Activated CD4-positive, CD25-positive, alpha-beta regulatory T cell (primary cell): ENCODE measurements at regions not wholly inside any gene's neighbourhood (a gene's known extent, or its start where the extent isn't known, plus 50 kb on each side); places are given as distances from the start of the nearest gene placed in this dataset.
"Not testable (repeated sequence)": the region's sequence is repeated elsewhere in the genome, so short reads cannot be mapped to it uniquely, and the experiment has no call there.

Experiments used
- DNase-seq, 4 experiments: peaks; one replicate each; lab custom pipeline; 2025; lab: John Stamatoyannopoulos, UW

DNA sequence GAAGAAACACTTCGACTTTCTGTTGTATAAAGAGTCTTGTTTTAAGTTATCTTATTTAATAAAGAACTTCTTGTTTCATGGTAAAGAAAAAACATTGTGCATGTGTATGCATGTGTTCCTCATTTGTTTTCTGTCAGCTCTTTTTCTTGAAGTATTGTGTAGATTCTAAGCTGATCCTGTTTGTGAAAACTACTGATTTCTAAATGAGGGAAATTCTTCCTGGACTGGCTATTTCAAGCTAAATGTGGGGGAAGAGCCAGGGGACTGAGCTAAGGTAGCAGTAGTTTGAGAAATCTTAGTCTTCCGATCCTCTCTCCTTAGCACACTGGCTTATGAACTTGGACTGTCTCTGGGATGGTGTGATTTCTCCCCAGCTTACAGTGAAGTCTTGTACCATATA is 56.4 kb upstream of the RBMS1 start:
- DNase-seq, result no peak

DNA sequence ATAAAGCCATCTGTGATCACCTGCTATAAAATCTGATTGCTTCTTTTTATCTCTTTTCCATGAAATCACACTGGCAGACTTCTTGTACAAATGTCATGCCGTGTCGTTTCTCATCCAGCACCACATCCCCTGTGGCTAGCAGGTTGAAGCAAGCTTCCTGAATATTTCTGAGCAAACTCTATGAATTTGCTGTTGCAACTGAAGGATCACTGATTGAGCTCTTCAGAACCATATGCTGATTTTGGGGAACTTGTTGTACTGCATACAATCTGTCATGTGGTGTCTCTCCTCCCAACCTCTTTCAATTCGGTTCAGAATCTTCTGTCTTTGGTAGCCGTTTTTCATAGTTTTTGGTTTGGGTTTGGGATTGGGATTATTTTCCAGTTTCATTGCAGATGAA is 57.7 kb upstream of the RBMS1 start:
- DNase-seq, result no peak

DNA sequence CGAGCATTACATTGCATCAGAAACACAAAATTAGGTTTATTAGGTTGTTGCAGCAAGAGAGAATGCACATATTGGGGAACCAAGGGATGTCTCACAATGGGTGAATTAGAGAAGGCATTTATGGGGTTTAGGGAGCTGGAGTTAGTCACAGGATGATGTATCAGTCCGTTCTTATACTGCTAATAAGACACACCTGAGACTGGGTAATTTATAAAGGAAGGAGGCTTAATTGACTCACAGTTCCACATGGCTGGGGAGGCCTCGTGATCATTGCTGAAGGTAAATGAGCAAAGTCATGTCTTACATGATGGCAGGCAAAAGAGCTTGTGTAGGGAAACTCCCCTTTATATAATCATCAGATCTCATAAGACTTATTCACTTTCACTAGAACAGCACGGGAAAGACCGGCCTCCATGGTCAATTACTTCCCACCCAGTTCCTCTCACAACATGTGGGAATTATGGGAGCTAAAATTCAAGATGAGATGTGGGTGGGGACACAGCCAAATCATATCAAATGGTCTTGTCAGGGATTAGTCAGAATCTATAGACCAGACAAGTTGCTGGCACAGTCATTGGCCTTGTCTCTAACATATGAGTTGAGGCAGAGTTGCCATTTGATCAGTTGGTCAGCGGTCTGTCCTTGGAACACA is 61.9 kb upstream of the RBMS1 start:
- DNase-seq, result no peak

DNA sequence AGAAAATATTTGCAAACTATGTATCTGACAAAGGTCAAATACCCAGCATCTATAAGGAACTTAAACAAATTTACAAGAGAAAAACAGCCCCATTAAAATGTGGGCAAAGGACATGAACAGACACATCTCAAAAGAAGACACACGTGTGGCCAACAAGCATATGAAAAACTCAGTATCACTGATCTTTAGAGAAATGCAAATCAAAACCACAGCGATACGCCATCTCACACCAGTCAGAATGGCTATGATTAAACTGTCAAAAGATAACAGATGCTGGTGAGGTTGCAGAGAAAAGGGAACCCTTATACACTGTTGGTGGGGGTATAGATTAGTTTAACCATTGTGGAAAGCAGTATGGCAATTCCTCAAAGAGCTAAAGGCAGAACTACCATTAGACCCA is 64.3 kb upstream of the RBMS1 start:
- DNase-seq, result no peak

DNA sequence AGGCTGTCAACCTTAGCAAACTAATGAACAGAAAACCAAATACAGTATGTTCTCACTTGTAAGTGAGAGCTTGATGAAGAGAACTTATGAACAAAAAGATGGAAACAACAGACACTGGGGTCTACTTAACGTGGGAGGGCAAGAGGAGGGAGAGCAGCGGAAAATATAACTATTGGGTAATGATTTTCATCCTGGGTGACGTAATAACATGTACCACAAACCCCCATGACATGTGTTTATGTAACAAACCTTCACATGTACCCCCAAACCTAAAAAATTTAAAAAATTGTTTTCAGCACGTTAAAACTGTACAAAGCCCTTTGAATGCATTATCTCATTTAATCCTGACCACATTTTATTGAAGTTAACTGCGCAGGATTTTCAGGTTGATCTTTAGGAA is 64.9 kb upstream of the RBMS1 start:
- no peak for DNase-seq

DNA sequence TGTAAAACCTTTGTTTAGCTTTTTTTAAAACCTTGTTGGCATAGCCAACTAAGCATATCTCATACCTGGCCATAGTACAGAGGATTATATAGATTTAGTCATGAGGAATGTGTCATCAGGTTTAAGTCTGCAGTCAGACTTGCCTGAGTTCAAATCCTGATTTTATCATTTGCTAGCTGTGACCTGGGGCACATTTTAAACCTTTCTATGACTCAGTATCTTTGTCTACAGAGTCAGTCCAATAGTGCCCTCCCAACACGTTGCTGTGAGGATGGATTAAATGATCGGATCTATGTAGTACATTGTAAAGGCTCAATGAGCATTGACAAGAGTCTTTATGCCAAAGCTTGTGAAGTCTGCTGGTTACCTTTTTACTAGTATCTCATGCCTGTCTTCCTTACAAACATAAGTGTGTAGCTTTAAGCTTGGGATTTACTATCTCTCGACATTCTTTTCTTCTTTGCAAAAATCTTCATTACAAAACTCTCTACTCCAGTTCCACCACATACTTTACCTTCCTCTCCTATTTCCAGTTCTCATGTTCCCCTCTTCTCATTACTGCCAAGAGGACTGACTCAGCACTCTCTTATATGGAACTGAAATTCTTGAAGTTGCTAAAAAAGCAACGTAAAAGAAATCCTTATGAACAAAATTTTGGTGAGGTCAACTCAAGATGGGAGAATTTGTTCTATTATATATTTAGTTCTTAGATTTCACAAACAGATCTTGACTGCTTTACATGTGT is 68.1 kb upstream of the RBMS1 start:
- no peak for DNase-seq

DNA sequence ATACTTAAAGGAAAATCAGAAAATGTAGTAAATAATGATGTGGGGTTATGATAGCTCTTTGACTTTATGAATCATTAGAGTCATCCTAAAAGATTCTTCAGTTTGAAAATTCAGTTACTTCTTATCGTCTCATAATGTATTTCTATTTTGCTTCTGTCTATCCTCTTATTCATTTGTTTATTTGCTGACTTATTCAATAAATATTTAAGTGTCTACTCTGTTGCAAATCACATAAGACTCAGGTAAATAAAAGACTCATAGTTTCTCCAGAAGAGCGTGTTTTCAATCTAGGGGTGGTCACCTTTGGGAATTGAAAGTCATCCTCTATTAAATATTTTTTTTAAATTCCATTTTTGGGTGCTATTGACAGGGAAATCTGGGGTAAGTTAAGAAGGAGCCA is 69.1 kb upstream of the RBMS1 start:
- DNase-seq, result no peak

DNA sequence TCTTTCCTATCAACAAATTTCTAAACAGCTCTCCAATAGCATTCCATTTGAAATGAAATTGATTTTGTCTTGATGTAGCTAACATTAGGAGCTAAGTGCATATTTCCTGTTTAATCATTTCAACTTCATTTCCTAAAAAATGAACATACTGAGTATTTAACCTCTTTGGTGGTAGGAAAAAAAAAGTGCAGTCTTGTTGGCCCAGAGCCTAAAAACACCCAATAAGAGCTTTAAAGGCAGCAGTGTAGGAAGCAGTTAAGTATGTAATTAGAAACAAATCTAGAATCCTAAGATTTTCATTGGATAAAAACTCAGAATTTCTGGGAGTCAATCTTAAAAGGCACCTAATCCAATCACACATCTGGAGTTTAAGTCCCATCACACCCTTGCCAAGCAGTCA is 71.0 kb upstream of the RBMS1 start:
- DNase-seq, result no peak

DNA sequence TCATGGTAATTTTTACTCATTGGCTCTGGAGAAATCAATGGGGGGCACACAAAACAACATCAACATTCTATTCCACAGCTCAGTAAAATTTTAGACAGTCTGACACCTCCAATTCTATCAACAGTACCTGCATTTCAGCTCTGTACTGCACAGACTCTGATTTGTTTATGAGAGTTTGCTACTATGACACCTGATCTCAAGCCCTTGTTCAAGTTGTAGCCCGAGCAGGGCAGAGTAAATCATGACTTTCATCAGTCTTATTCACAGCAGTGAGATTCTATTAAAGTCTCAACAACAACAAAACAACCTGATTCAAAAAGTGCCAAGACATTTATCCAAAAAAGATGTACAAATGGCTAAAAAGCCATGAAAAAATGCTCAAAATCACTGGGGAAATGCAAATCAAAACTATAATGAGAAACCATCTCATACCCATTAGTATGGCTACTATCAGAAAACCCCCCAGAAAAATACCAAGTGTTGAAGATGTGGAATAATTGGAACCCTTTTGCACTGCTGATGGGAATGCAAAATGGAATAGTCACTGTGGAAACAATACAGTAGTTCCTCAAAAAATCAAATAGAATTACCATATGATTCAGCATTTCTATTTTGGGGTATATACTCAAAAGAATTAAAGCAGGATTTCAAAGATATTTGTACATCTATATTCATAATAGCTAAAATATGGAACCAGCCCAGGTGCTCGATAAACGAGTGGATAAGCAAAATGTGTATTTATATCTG is 71.7 kb upstream of the RBMS1 start:
- DNase-seq, result no peak

DNA sequence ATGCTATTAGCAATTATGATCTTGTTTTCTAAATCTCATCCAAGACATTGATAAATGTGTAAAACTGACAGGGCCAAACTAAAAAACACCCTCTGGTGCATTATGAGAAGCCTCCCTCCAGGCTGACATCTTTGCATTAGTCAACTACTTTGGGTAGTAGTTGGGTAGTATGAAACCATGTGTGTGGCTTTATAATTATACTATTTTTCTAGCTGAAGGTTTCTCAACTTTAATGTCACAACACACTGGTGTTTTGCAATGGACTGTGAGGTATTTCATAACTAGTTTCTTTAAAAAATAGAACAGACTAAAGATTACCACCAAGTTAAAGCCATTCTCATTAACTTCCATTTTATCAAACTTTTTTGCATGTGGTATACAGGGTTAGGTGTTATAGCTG is 73.1 kb upstream of the RBMS1 start:
- DNase-seq, result no peak

DNA sequence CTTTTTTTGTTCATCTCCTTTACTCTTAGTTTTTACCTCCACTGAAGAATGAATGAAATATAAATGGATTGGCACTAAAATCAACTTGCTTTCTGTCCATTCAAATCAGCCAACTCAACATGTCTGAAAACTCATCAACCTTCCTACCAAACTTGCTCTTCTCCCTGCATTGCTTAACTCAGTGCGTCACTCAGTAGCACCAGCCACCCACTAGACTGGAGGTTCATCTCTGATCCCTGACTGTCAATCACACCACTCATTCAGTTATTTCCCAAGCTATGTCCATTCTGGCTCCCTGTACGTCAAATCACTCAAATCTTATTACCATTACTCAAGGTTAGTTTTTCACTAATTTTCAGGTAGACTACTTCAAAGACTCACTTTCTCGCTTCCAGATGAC is 75.2 kb upstream of the RBMS1 start:
- no peak for DNase-seq

DNA sequence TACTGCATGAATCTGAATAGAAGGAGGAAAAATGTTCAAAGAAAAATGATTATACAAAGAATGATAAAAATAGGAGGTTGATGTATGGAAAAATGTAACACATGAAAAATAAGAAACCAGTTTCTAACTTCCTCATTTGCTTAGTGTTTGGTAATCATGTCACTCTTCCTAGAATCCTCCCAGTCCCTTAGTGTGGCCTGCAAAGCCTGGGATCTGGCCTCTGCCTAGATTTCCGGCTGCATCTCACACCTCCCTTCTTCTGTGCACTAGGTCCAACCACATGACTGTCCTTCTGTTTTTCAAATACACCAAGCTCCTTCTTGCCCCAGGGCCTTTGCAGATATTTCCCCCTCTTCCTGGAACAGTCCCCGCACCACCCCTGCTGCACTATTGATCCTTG is 76.8 kb upstream of the RBMS1 start:
- DNase-seq, result no peak

DNA sequence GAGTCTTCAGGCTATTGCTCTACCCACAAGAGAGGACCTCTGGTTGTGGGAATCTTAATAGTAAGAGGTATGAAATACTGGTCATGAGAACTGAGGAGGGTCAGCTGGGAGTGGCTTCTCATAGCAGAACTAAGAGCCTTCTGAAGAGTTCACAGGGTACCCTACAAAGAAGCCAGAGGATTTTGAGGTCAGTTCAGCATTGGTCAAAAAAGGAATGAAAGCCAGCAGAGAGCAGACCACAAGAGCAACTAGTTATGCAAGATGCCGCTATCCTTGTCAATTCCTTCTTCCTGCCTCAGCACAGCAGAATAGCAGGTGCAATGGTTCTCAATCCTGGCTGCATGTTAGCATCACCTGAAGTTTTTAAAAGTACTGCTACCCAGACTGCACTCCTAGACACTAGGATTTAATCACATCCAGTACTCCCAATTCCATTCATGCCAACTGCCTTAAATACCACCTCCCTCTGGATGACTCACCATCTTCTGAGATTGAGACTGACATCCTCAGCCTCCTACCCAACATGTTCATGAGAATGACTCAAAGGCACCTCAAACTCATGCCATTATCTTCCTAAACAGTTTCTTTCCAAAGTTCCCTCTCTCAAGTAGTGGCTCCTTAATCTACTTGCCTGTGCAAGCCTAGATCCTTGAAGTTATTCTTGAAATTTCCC is 81.0 kb upstream of the RBMS1 start:
- no peak for DNase-seq

DNA sequence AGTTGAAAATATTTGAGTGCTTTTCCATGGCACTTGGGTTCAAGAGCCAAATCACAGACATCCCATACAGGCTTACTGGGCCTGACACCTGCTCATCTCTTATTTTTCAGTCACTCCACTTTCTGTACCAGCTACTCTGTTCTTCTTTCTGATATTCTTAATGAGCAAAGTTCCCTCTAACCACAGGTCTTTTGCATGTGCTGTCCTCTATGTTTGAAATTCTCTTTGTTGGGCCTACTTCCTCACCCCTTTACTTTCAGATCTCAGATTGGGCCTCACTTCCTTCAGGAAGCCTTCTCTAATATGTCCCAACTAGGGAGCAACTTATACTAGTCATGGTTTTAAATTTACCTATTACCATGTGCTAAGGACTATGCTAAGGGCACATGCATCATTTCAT is 81.8 kb upstream of the RBMS1 start:
- no peak for DNase-seq

DNA sequence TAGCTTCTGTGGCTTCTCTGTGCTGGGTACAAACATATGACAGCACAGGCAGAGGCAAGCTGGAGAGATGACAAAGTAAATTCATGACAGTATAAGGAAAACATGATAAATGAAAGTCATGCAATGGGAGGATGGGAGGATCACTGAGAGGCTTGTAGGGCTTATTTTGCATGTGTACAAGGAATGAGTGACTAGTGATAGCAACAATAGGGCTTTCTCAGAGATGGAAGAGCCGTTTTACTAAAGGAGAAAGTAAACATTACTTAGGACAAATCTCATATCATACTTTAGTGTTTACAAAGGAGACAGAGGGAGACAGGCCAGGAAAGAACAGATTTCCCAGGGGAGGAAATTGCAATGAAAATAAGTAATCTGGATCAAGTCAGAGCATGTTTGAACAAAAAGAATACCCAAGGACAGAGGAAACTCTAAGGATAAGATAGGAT is 82.5 kb upstream of the RBMS1 start:
- DNase-seq, result no peak

DNA sequence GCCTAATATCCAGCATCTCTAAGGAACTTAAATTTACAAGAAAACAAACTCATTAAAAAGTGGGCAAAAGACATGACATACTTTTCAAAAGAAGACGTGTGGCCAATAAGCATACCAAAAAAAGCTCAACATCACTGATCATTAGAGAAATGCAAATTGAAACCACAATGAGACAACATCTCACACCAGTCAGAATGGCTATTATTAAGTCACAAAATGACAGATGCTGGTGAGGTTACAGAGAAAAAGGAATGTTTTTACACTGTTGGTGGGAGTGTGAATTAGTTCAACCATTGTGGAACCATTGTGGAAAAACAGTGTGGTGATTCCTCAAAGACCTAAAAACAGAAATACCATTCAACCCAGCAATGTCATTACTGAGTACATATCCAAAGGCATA is 83.5 kb upstream of the RBMS1 start:
- not testable (repeated sequence) for DNase-seq

DNA sequence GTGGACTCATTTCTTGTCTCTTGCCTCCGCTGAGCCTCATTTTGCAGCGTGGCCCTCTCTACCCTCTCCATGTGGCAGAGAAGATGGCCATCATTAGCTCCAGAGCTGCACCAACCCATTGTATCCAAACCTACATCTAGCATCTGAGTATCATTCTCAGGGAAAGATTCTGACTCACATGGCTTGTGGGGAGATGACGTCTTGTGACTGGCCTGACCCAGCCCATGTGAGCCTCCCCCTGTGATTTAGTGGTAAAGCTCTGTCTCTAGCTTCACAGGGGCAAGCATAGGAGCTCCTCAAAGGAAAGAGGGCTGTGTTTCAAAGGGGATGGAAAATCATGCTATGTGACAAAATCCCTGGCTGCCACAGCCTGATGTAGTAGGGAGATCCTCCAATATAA is 87.4 kb upstream of the RBMS1 start:
- no peak for DNase-seq

DNA sequence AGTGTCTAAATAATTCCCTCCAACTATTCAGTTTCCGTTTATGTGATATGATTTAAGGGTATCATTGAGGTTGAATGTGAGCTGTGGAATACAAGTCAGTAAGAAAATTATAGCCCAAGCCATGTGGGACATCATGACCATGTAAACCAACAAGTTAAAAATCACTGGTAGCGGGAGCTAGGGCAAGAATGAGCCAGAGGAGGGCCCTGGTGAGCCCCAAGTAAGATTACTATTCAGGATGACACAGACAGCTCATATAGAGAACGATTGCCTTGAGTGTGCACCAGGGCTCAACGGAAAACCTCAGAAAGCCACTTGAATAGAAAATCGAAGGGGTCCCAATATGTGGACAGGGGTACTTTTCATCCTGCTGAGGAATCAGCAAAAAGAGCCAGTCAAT is 87.8 kb upstream of the RBMS1 start:
- no peak for DNase-seq

DNA sequence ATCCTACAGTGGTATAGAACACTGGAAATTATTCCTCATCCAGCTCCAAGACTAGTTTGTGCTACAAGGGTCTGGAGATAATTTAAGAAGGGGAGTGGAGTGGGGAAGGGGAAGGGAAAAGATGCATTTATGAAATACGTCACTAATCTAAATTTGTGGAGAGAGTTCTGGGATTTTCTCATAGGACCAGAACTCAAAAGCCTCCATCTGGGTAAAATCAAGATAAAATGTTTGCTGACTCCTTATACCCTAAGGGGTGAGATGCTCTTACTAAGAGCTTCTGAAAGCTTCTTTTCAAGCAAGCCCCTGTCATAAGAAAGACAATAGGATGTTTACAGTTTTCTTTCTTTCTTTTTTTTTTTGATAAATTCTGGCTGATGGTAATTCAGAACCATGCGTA is 88.5 kb upstream of the RBMS1 start:
- no peak for DNase-seq

DNA sequence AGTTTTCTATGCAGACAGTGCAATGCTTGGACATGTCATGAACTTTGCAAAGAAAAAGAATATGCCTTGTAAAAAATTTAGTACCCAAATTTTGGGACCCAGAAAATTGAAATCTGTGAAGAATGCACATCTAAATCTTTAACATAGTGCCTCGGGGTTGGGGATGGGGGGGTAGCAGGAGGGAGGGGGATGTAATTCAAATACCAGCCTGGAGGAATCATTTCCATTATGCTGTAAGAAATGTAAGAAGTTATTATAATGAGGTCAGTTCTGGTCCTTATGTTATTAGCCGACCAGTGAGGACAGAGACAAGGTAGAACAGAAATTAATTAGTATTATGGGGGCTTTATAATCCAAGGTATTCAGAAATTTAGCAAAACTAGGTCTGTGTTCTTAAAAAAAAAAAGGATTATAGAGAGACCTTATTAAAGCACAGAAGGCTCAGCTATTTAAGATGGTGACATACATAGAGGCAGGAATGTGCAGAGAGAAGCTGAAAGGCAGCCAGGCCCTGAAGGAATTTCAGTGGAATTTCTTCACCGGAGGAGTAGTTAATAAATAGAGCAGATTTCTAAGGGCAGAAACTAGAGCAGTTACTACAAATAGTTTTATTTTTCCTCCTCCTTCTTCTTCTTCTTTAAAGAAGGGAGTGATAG is 89.0 kb upstream of the RBMS1 start:
- no peak for DNase-seq

DNA sequence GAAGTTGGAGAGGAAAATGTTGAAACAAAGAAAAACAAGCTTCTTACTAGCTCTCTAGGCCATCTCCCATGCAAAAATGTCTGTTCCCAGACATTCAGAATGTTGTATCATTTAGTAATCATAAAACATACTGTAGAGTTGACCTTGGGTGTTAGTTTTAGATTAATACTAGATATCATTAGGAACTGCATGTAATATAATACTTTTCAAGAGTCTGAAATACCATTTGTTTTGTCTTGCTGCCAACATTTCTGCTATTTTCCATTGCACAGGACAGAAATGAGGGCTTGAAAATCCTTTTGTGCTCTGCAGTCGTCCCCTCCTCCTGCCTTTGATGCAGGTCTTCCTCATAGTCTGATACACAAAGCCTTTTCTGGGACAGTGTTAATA is 89.5 kb upstream of the RBMS1 start:
- no peak for DNase-seq

DNA sequence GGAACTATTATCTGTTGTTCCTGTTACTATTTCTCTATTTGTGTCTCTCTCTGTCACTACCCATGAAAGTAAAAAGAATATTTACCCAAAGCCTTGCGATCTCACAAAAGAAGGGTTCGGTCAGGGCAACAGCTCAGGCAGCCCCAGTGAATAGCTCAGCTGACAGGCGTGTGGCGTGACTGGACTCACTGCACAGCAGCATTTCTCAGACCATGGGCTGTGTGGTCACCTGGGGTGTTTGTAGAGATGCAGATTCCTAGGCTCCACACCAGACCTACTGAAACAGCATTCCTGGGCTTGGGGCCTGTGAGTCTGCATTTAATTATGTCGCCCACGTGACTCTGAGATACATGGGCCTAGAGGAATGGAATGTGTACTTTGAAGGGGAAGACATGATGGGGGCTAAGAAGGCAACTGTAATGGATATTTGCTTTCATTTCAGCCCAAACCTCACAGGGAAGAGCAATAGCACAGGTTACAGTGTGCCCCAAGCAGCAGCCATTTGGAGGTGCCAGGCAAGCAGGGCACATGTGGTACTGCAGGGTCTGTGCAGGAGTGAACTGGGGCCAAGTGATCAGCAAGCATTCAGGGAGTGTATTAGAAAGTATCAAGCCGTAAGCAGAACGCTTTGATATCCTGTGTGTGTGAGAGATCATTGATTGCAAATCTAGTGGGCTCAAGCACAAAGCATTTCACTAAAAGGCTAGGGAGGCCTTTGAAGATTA is 90.4 kb upstream of the RBMS1 start:
- DNase-seq, result no peak
